K562 (cell line): ENCODE measurements at regions not wholly inside any gene's neighbourhood (a gene's known extent, or its start where the extent isn't known, plus 50 kb on each side); places are given as distances from the start of the nearest gene placed in this dataset.

Source experiments
- CBX3 ChIP-seq, 2 experiments: IDR thresholded peaks; 1 replicate in 1 of 2; 2 replicates in 1 of 2; pipeline ENCODE4 v1.6.1; 2012; ENCODE audit warnings: inconsistent platforms in 2 of 2, low read length in 2 of 2, borderline replicate concordance in 1 of 2, control low read depth in 1 of 2
- CHD1 ChIP-seq: fragments of 200-600 bp; sonication (generic); IDR thresholded peaks from one replicate; pipeline ENCODE4 v1.6.1; 2012; ENCODE audit warnings: mild to moderate bottlenecking, moderate library complexity, low read length, inconsistent platforms
- CHD2 ChIP-seq: IDR thresholded peaks from 2 replicates; pipeline ENCODE4 v1.6.1; 2011; ENCODE audit warnings: low read depth, low read length
- CREB3L1 ChIP-seq: fragments of 450-650 bp; IDR thresholded peaks from 2 replicates; pipeline ENCODE4 v1.6.1; 2014; ENCODE audit warnings: low read depth, mild to moderate bottlenecking, moderate library complexity, borderline replicate concordance
- E2F8 ChIP-seq: fragments of 450-650 bp; IDR thresholded peaks from 2 replicates; pipeline ENCODE4 v1.7.1; 2018; ENCODE audit warnings: mild to moderate bottlenecking, low read depth; ENCODE audit not compliant: partially characterized antibody
- GMEB1 ChIP-seq: fragments of 250-450 bp; sonication (Bioruptor Pico); IDR thresholded peaks from 2 replicates; pipeline ENCODE4 v1.4.0; 2020; ENCODE audit warnings: mild to moderate bottlenecking
- HES1 ChIP-seq: fragments of 450-650 bp; IDR thresholded peaks from 2 replicates; pipeline ENCODE4 v1.6.1; 2016; ENCODE audit warnings: low read depth, mild to moderate bottlenecking, moderate library complexity
- HNRNPLL ChIP-seq: fragments of 200-400 bp; formaldehyde crosslinking; IDR thresholded peaks from 2 replicates; pipeline ENCODE4 v1.6.1; 2017; ENCODE audit warnings: low read length, low read depth, mild to moderate bottlenecking; ENCODE audit not compliant: poor library complexity, severe bottlenecking
- JUNB ChIP-seq: fragments of 450-650 bp; formaldehyde crosslinking; conservative IDR thresholded peaks from 2 replicates; pipeline ENCODE4 v1.4.0; 2020; ENCODE audit warnings: mild to moderate bottlenecking
- KLF13 ChIP-seq: fragments of 450-650 bp; IDR thresholded peaks from 2 replicates; pipeline ENCODE4 v1.6.1; 2016; ENCODE audit warnings: missing genetic modification characterization, low read depth, mild to moderate bottlenecking, missing compliant biosample characterization, moderate library complexity, borderline replicate concordance
- NCOA4 ChIP-seq: fragments of 450-650 bp; IDR thresholded peaks from 2 replicates; pipeline ENCODE4 v1.6.1; 2018; ENCODE audit warnings: mild to moderate bottlenecking; ENCODE audit not compliant: partially characterized antibody
- NFIX ChIP-seq: fragments of 250-450 bp; sonication (Bioruptor Pico); IDR thresholded peaks from 2 replicates; pipeline ENCODE4 v1.4.0; 2020; ENCODE audit warnings: low read depth, mild to moderate bottlenecking, moderate library complexity
- SFPQ ChIP-seq: fragments of 200-400 bp; formaldehyde crosslinking; IDR thresholded peaks from 2 replicates; pipeline ENCODE4 v1.6.1; 2017; ENCODE audit warnings: mild to moderate bottlenecking, low read depth, low read length, moderate library complexity
- SIX5 ChIP-seq, 2 experiments: IDR thresholded peaks; 2 replicates each; pipeline ENCODE4 v1.6.1; 2011; ENCODE audit warnings: low read length in 2 of 2, borderline replicate concordance in 1 of 2, low read depth in 1 of 2, mild to moderate bottlenecking in 1 of 2, moderate library complexity in 1 of 2; ENCODE audit not compliant: insufficient read depth in 1 of 2
- STAT5A ChIP-seq: IDR thresholded peaks from 2 replicates; pipeline ENCODE4 v1.6.1; 2012; ENCODE audit warnings: low read length, inconsistent platforms, borderline replicate concordance
- TBP ChIP-seq: optimal IDR thresholded peaks from 2 replicates; pipeline ENCODE3; 2011; ENCODE audit warnings: low read depth, low read length, improper control_type of control experiment
- U2AF2 ChIP-seq: fragments of 200-400 bp; formaldehyde crosslinking; optimal IDR thresholded peaks from 2 replicates; pipeline ENCODE3; 2017; ENCODE audit warnings: low read depth, mild to moderate bottlenecking, low read length
- ZNF217 ChIP-seq: sonication (generic); formaldehyde crosslinking; IDR thresholded peaks from 2 replicates; pipeline ENCODE4 v1.8.0; 2022; ENCODE audit warnings: mild to moderate bottlenecking, missing genetic modification reagents

- no peak for TF ChIP-seq GMEB1 (CRISPR knock-in tag)
- TF ChIP-seq JUNB (CRISPR knock-in tag) = no peak
- TF ChIP-seq E2F8 = no peak
- no peak for TF ChIP-seq HNRNPLL
- TF ChIP-seq TBP = peak; percentile 98
- TF ChIP-seq U2AF2 = no peak
- TF ChIP-seq NCOA4 = no peak
- TF ChIP-seq CHD1 = no peak
- no peak for TF ChIP-seq SFPQ
- TF ChIP-seq CBX3 (IDR thresholded peaks at IDR 0.05; ENCODE audit: borderline replicate concordance in 1 of 2, low read length in 2 of 2) = no peak
- peak; percentile 33; the same call in 1 of the 2 replicates for TF ChIP-seq CHD2
- no peak for TF ChIP-seq SIX5 (IDR thresholded peaks at IDR 0.05; ENCODE audit: borderline replicate concordance in 1 of 2, insufficient read depth in 1 of 2, low read depth in 1 of 2, low read length in 2 of 2)
- TF ChIP-seq NFIX (CRISPR knock-in tag) = no peak
- no peak; the same call in 1 of the 2 replicates for TF ChIP-seq HES1
- TF ChIP-seq CREB3L1 = no peak
- TF ChIP-seq ZNF217 (CRISPR knock-in tag) = no peak
- peak; percentile 32; the same call in 1 of the 2 replicates for TF ChIP-seq STAT5A
- TF ChIP-seq KLF13 (tag) = no peak
Observed at GRCh38 chr6:28720357-28721231, 194.9 kb downstream of the GPX5 start (continued).
